Ectodermal cell (in vitro differentiated cells): ENCODE measurements at regions not wholly inside any gene's neighbourhood (a gene's known extent, or its start where the extent isn't known, plus 50 kb on each side); places are given as distances from the start of the nearest gene placed in this dataset.

Source experiments
- H3K27ac ChIP-seq: 2 replicates; pipeline ENCODE4 v1.7.0; 2013; ENCODE audit warnings: mild to moderate bottlenecking, low read depth, low read length; ENCODE audit not compliant: insufficient read depth, poor library complexity, severe bottlenecking
- H3K27me3 ChIP-seq: 2 replicates; pipeline ENCODE4 v1.7.0; 2013; ENCODE audit warnings: mild to moderate bottlenecking, low read length; ENCODE audit not compliant: insufficient read depth, control insufficient read depth, poor library complexity, severe bottlenecking
- H3K36me3 ChIP-seq: one replicate; pipeline ENCODE4 v1.7.0; 2013; ENCODE audit warnings: low read length; ENCODE audit not compliant: control insufficient read depth, insufficient read depth
- H3K4me1 ChIP-seq: one replicate; pipeline ENCODE4 v1.7.0; 2013; ENCODE audit warnings: low read length; ENCODE audit not compliant: control insufficient read depth, insufficient read depth
- H3K4me3 ChIP-seq: 2 replicates; pipeline ENCODE4 v1.7.0; 2013; ENCODE audit warnings: low read depth, low read length, control low read depth; ENCODE audit not compliant: insufficient read depth
- H3K9me3 ChIP-seq: 2 replicates; pipeline ENCODE4 v1.7.0; 2013; ENCODE audit warnings: mild to moderate bottlenecking, low read length, moderate library complexity; ENCODE audit not compliant: control insufficient read depth
- WGBS, 2 experiments: methylation state at CpG; one replicate each; pipeline ENCODE4 v1.1.7; 2013; ENCODE audit warnings: missing lambda C conversion rate in 2 of 2; 5-methylcytosine and 5-hydroxymethylcytosine counted together

DNA sequence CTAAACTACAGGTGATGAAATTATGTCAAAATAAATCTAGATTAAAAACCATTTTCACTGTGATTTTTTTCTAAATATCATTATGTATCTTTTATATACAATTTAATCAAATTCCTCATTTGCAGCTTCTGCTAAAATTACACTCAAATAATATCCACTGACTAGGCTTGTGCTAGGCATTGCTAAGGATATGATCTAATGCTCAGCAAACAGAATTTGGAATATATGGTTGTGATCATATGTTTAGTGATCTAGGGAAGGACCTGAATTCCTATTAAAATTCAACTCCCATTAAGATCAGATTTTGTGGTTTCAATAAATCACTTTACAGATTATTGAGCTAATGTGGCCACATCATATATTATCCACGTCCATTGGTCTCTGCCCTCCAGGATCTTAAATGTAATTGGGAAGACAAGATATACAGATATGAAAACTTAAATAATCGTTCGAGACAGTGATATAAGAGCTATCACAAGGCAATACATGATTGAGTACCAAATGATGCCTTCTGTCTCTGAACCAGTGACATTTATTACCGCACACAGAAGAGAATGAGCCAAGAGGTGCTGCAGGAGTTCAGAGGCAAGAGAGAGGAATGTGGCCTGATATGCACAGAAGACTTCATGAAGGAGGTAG is 206.0 kb upstream of the RPS6KA3 start:
- H3K9me3 ChIP-seq: no peaks in the 10 kb centered on the region
- H3K27me3 ChIP-seq: no peaks in the 10 kb centered on the region
- no peak overlapping the region for H3K27ac ChIP-seq
- H3K36me3 ChIP-seq: no peaks in the 10 kb centered on the region
- 94 to 98% methylated on average over 2 to 3 of the region's 4 CpGs for WGBS, 2 experiments
- H3K4me1 ChIP-seq: no peaks in the 10 kb centered on the region
- H3K4me3 ChIP-seq: no peak overlapping the region

DNA sequence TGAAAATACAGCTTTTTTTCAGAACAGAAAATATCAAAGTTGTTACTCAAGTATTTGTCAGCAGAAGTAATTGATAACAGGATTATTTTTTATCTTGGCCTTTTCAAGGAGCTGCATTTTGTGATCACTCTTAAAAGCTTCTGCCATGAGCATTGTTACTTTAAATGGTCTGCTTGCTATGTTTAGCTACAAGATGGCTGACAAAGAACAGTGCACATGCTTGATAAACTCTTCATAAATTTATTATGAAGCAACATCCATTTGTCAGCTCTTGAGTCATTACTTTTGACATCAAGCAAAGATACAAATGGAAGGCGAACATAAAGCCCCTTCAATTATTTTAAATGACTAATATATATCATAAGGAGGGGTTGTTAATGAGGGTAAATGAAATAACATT is 205.4 kb upstream of the RPS6KA3 start:
- H3K36me3 ChIP-seq: no peaks in the 10 kb centered on the region
- H3K27me3 ChIP-seq: no peaks in the 10 kb centered on the region
- no peaks in the 10 kb centered on the region for H3K4me1 ChIP-seq
- 100% methylated on average over 1 of the region's 1 CpG; no CpG with 5 or more reads in 1 of the 2 experiments for WGBS, 2 experiments
- no peak overlapping the region for H3K27ac ChIP-seq
- no peak overlapping the region for H3K4me3 ChIP-seq
- no peaks in the 10 kb centered on the region for H3K9me3 ChIP-seq

DNA sequence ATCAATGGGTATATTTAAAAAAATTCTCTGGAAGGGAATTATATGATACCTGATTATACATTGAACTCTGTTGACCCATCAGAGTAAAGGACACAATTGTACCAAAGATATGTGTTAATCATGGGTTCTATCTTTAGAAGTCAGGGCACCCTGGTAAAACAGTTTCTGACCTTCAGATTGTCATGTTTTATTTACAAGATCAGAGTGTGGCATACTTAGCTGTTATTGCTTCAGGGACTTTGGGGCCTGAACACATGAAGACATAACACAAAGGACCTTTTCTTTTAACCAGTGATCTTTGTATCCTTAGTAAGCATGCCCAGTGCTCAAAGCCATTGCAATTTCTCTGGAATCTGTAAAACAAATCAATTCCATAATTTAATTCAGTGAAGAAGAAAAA is 204.8 kb upstream of the RPS6KA3 start:
- Histone ChIP-seq H3K4me3 (no peak overlapping the region), H3K27ac (no peak overlapping the region), H3K27me3 (no peaks in the 10 kb centered on the region), H3K36me3 (no peaks in the 10 kb centered on the region), H3K4me1 (no peaks in the 10 kb centered on the region), H3K9me3 (no peaks in the 10 kb centered on the region)

DNA sequence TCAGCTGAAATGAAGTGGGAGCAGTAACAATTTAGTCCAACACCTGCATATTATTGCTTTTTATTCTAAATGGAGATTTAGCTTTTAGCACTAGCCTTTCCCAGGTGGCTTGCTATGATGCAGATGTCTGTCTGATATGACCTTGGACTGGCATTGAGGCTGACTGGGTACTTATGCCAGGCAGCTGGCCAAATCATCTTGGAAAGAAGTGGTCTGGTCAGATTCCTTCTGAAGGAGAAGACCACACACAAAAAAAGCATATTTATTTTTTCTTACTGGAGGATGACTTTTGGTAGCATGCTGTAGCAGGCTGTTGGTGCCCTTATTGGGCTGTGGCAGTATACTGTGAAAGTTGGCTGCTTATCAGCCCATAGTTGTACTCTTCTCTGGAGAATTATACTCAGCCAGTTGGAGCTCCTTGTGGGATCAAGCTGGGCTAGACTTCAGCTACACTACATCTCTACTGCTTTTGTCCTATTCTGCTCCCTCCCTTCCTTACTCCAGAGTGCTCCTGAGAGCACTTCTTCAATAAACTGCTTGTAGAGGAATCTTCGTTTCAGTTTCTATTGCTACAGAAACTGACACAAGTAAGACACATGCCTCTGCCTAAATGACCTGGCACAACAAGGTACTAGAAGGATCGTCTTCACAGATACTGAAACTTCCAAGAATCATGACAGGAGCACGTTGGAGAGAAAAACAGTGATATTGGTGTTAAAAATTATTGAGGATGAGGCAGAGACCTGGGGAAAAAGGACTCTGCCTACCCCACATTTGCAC is 196.8 kb upstream of the RPS6KA3 start:
- Histone ChIP-seq H3K27ac (no peak overlapping the region), H3K4me1 (no peaks in the 10 kb centered on the region), H3K9me3 (no peaks in the 10 kb centered on the region), H3K36me3 (no peaks in the 10 kb centered on the region), H3K4me3 (no peak overlapping the region), H3K27me3 (no peaks in the 10 kb centered on the region)
- 91 to 97% methylated on average over 3 of the region's 3 CpGs for WGBS, 2 experiments

DNA sequence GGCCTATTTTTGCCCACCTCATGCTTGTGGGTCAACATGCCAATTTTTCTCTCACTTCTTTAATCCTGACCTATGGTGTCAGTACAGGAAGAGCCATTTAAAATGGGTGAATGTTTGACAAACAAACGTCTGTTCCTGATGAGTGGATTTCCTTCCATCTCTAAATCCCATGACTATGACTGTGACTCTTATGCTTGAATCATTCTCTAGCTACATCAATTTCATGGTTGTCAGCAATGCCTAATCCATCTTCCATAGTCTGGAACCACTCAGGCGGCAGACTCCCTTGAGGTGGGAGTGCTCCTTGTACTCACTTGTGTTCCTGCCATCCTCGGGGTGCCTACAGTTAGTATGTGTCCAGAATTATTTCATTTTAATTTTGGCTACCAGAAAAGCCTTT is 194.9 kb upstream of the RPS6KA3 start:
- no peaks in the 10 kb centered on the region for H3K4me1 ChIP-seq
- 71 to 76% methylated on average over 2 to 3 of the region's 3 CpGs for WGBS, 2 experiments
- H3K9me3 ChIP-seq: no peaks in the 10 kb centered on the region

DNA sequence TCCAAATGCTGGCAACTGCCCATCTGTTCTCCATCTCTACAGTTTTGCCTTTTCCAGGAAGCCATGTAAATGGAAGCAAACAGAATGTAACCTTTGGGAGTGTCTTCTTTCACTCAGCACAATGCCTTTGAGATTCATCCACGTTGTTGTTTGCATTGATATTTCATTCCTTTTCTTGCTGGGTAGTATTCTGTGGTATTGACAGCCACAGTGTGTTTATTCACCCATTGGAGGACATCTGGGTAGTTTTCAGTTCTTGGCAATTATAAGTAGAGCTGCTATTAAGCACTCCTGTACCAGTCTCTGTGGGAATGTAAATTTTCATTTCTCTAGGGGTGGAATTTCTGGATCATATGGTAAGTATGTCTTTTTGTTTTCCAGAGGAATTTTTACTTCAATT is 194.3 kb upstream of the RPS6KA3 start:
- Histone ChIP-seq H3K9me3 (no peaks in the 10 kb centered on the region), H3K4me3 (no peak overlapping the region), H3K4me1 (no peaks in the 10 kb centered on the region), H3K27me3 (no peaks in the 10 kb centered on the region), H3K36me3 (no peaks in the 10 kb centered on the region), H3K27ac (no peak overlapping the region)
- 10 to 25% methylated on average over 1 of the region's 1 CpG for WGBS, 2 experiments

More for the DNA sequence above, 194.9 kb upstream of the RPS6KA3 start:
- no peak overlapping the region for H3K27ac ChIP-seq
- H3K36me3 ChIP-seq: no peaks in the 10 kb centered on the region
- no peak overlapping the region for H3K4me3 ChIP-seq
- no peaks in the 10 kb centered on the region for H3K27me3 ChIP-seq

DNA sequence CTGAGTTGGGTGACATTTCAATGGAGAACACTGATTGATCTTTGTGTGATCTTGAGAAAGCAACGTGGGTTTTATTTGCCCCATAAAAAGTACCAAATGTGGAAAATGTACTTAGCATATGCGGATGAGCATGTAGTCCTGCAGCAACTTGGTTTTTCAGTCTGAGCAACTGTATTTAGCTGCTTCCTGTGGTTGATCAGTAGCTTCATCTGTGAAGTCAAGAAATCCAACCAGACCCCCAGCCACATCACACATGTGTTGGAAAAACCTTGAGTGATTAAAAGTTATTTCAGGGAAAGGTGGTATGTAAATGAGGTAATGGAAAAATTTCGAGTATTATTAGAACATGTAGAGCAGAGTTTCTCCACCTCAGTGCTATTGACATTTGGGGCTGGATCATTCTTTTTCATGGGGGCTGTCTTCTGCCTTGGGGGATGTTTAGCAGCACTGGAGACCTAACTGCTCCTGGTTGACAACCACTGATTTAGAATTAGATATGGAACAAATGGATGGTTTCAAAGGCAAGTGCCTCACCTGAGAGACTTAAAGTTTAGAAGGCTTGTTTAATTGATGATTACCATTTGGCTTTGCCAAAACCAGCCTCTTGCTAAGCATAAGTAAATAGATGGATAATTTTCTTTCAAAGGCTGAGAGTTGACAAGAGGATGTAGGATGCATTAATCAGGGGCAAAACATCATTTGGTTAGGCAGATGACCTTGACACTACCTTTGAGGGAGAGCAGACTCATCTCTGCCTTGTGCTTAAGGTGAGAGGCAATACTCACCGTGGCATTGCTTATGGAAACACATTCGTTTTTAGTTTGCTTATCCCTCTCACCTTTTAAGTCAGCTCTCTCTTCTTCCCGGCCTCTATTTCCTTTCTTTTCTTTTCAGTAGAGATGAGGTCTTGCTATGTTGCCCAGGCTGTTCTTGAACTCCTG is 193.0 kb upstream of the RPS6KA3 start:
- 85 to 89% methylated on average over 6 of the region's 6 CpGs for WGBS, 2 experiments

DNA sequence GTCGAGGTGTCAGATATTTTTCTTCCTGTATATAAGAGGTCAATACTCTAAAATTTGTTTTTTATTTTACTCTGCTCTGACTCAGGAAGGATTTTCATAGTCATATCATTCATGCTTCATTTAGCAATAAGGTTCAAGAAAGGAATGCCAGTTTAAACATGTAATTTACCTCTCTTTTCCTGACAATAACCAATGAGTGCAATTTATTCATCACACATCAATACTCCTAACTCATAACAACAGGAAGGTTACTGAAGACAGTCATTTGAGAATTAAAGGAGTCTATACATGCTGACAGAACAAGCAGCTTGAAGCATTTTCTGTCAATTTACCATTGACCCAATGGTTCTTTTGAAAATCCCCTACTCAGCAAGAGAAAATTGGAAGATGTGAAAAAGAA is 190.3 kb upstream of the RPS6KA3 start:
- Histone ChIP-seq H3K27ac (no peak overlapping the region), H3K9me3 (no peaks in the 10 kb centered on the region), H3K36me3 (no peaks in the 10 kb centered on the region), H3K4me3 (no peak overlapping the region), H3K27me3 (no peaks in the 10 kb centered on the region), H3K4me1 (no peaks in the 10 kb centered on the region)
- 100% methylated on average over 1 of the region's 1 CpG; no CpG with 5 or more reads in 1 of the 2 experiments for WGBS, 2 experiments

More for the DNA sequence above, 193.0 kb upstream of the RPS6KA3 start:
- no peak overlapping the region for H3K4me3 ChIP-seq
- no peaks in the 10 kb centered on the region for H3K36me3 ChIP-seq
- H3K27ac ChIP-seq: no peak overlapping the region
- no peaks in the 10 kb centered on the region for H3K27me3 ChIP-seq
- no peaks in the 10 kb centered on the region for H3K4me1 ChIP-seq
- H3K9me3 ChIP-seq: no peaks in the 10 kb centered on the region

DNA sequence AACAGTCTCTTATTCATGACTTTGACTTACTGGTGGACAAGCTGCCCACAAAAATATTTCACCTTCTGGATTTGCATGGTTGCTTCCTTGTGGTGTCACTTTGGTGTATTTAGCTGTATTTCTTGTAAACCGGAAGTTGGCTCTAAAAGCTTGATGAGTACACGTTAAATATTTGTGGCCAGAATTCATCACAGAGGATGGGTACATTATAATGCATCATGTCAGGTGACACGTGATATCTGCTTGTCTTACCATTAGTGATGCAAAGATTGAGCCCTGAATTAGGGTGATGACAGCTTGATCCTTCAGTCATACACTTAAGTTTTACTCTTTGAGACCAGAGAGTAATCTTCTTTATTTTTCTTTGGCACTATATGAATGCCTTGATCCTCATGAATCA is 188.3 kb upstream of the RPS6KA3 start:
- Histone ChIP-seq H3K27ac (no peak overlapping the region), H3K9me3 (no peaks in the 10 kb centered on the region), H3K36me3 (no peaks in the 10 kb centered on the region), H3K27me3 (no peaks in the 10 kb centered on the region), H3K4me1 (no peaks in the 10 kb centered on the region), H3K4me3 (no peak overlapping the region)
- WGBS, 2 experiments: 93 to 97% methylated on average over 3 of the region's 3 CpGs

DNA sequence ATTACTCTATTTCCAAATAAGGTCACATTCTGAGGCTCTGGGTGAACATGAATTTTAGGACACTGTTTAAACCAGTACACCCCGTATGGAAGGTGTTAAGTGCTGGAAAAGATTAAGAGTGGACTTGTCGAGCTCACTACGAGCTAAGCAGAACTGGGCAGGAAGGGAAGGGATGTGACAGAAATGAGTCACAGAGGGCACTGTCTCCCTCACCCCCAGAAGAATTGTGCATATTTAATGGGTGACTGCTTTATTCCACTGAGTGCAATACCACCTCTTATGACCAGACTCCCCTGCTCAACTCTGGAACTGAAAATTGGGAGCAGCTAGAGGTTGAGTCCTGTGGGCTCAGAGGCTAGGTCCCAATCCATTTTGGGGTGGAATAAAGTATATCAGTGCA is 187.4 kb upstream of the RPS6KA3 start:
- H3K4me3 ChIP-seq: no peak overlapping the region
- WGBS, 2 experiments: 84 to 91% methylated on average over 3 of the region's 3 CpGs
- H3K9me3 ChIP-seq: no peaks in the 10 kb centered on the region
- no peak overlapping the region for H3K27ac ChIP-seq
- H3K27me3 ChIP-seq: no peaks in the 10 kb centered on the region
- no peaks in the 10 kb centered on the region for H3K36me3 ChIP-seq
- no peaks in the 10 kb centered on the region for H3K4me1 ChIP-seq
